SHP77 treated with DMSO at 0.1 percent for 48 hours (cell line): ENCODE measurements at regions not wholly inside any gene's neighbourhood (a gene's known extent, or its start where the extent isn't known, plus 50 kb on each side); places are given as distances from the start of the nearest gene placed in this dataset.

Source experiments
- DNase-seq: peaks from one replicate; lab custom pipeline; 2025; lab: John Stamatoyannopoulos, UW

DNA sequence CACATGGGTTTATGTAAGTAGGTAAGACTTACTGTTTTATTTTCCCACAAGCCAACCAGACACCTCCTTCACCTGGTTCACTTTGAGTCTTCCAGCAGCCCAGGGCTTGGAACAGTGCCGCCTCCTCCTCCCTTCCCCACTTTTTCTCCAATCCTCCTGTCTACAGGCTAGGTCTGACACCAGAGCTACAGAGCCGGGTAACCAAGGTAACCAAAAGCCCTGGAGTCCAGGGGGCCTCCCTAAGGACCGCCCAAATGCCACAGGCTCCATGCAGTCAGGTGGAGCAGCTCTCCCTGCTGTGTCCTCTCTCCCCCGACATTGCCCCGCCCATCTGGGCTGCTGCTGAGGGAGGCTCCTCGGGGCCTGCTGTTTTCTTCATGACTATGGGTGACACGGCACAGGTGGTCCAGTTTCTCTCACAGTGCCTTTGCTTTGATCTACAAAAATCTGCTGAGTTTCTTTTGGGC is 138.0 kb upstream of the EFNA5 start:
- DNase-seq: no peak

- no peak for DNase-seq
Measured at GRCh38 chr5:107807431-107807830, 136.7 kb upstream of the EFNA5 start.

DNA sequence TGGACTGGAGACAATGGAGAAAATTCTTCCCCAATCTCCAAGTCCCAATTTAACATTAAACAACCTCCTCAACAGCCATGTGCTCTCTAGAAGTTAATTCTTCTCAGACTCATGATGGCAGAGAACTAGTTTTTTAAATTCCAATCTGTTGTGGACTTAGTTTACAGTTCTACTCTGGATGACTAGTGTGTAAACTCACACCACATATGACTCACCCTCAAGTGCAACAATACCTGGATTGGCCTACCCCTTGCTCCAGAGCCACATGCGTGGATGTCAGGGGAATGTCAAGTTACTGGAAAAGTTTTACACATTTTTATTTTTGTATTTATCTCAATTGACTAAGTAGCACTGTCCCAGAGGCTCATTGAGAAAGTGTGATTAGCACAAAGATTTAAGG is 136.0 kb upstream of the EFNA5 start:
- DNase-seq: no peak

DNA sequence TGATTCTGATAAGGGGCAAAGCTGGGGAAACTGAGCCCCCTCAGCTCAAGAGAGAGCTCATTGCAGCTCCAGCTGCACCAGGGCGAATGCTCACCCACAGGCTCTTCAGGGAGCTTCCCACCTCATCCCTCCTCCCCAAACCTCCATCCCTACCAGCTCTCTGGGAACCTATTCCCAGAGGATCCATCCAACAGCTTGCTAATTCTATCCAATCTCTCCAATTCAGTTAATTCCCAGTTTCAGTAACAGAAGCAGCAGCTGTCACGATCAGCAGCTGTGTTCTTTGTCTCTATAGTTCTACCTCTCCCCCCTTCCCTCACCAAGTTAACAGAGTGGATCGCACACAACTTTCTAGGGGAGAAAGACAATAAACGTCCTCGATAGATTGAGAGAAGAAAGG is 135.5 kb upstream of the EFNA5 start:
- no peak for DNase-seq

GRCh38 chr5:107805824-107806223 is 135.1 kb upstream of the EFNA5 start:
- no peak for DNase-seq

DNA sequence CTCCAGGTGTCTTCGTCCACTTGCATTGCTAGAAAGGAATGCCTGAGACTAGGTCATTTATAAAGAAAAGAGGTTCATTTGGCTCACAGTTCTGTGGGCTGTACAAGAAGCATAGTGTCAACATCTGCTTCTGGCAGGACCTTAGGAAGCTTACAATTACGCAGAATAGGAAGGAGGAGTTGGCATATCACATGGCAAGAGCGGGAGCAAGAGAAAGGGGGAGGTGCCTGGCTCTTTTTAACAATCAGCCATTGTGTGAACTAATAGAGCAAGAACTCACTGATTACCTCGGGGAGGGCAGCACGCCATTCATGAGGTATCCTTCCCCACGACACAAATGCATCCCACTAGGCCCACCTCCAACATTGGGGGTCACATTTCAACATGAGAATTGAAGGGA is 134.4 kb upstream of the EFNA5 start:
- DNase-seq: no peak

- DNase-seq: no peak
Measured at GRCh38 chr5:107803728-107804127, 133.0 kb upstream of the EFNA5 start.

DNA sequence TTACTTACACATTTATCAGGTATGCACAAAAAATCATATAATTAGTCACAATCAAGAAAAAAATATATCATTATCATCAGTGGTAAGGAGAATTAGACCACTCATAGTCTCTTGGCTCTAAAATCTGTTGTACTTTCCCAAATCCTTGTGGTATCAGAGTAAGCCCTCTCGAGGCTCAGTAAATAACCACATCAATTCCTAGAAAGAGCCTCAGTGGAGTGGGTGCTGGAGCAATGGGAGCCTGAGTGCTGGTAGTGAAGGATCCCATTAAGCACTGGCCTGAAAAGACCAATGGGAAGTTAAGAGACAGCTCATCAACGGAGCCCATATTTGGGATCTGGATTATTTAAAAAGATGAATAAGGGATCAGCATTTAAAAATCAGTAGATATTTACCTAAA is 130.3 kb upstream of the EFNA5 start:
- no peak for DNase-seq

DNA sequence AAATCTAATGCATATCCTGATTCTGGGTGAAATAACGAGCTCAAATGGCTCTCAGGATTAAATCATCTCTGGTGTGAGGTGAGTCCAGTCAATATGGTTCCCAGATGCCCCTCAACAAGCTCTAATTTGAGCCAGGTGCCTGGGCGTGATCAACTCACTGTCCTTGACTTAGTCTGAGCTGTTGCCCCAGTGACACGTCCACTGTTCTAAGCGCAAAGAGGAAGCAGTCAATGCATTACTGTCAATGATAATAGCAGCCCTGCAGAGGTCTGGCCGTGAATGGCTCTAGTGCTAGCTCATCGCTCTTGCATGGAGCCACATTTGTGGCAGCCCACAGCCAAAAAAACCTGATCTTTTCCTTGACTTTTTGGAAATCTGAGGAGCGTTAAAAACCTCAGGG is 128.6 kb upstream of the EFNA5 start:
- DNase-seq: no peak

DNA sequence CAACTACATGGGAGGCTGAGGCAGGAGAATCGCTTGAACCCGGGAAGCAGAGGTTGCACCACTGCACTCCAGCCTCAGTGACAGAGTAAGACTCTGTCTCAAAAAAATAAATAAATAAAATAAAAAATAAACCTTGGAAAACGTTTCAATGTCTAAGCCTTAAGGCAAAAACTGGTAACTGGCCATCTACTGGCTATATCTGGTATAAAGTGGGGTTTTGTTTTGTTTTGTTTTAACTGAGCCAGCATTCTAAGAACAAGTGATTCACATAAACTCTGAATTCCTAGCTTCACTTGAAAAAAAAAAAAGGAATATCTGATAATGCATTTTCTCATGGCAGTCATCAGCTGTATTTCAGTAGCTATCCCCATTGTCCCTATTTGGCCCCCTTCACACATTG is 126.1 kb upstream of the EFNA5 start:
- no peak for DNase-seq

GRCh38 chr5:107794741-107795140 is 124.0 kb upstream of the EFNA5 start:
- no peak for DNase-seq

DNA sequence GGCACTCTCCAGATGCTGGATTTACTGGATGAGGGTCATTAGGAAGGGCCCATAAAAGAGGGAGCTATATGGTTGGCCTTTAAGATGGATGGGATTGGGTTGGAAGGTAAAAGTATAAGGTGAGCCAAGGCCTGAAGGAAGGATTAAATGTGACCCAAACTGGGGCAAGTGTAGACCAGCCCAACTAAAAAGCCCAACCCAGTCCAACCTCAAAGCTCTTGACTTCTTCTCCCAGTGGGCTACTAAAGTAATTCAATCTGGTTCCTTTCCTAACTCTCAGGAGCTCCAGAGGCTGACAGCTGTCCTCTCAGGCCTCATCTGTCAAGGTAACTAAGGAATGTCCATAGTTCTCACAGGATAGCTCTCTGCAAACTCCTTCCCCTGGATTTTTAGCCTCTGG is 122.2 kb upstream of the EFNA5 start:
- DNase-seq: no peak

DNA sequence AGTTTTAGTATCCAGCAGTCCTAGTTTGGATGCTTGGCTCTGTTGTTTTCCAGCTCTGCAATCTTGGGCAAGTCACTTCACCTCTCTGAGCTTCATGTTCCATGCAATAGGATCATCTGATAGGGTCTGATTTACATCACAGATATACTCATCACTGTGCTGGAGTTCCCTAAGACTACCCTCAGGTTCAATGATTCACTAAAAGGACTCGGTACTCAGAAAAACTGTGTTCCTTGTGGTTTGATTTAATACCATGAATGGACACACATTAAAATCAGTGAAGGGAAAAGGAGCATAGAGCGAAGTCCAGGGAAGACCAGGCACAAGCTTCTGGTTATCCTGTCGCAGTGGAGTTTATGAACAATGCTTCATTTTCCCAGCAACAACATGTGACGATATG is 119.9 kb upstream of the EFNA5 start:
- no peak for DNase-seq

DNA sequence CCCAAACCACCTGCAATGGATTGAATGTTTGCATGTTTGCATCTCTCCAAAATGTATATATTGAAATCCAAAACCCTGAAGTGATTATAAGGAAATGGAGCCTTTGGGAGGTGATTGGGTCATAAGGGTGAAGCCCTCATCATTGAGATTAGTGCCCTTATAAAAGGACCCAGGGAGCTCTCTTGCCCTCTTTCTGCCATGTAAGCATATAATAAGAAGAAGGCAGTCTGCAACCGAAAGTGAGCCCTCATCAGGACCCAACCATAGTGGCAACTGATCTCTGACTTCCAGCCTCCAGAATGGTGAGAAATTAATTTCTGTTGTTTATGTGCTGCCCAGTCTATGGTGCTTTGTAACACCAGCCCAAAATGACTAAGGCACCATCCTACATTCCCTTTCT is 115.7 kb upstream of the EFNA5 start:
- DNase-seq: no peak

DNA sequence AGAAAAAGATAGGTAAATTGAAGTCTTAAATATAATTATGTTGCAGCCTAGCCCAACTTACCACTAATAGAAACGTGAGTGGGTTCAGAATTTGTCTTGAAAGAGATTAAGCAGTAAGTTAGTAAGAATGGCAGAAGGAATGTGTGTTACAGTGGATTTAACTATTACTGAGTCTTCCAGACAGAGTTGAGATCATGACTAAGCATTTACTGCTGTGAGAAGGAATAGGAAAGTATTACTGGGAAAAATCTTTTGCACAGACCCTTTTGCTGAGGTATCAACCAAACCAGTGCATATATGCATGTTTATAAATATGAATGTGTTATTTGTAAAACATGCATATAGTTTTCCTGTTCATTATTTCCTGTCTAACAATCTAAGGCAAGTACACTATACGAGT is 112.8 kb upstream of the EFNA5 start:
- DNase-seq: no peak

GRCh38 chr5:107782561-107783169 is 111.9 kb upstream of the EFNA5 start:
- DNase-seq: no peak

DNA sequence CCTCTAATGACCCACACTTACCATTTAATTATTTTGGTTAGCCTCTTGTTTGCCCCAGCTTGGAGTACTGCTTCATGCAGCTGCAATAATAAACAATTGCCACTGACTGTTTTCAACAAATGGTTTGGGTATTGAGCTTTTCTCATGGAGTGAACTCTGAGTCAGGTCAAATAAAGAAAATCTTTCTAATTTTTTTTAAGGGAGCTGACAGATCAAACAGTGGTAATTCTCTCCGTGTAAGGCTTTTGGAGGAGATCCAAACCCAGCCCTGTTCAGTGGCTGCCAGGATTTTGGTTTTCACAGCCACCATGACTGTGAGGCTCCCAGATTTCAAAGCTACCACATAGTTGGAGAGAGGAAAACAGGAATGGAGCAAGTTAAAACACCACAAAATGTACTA is 110.7 kb upstream of the EFNA5 start:
- peak; percentile 15 for DNase-seq

GRCh38 chr5:107779437-107779836 is 108.7 kb upstream of the EFNA5 start:
- no peak for DNase-seq

DNA sequence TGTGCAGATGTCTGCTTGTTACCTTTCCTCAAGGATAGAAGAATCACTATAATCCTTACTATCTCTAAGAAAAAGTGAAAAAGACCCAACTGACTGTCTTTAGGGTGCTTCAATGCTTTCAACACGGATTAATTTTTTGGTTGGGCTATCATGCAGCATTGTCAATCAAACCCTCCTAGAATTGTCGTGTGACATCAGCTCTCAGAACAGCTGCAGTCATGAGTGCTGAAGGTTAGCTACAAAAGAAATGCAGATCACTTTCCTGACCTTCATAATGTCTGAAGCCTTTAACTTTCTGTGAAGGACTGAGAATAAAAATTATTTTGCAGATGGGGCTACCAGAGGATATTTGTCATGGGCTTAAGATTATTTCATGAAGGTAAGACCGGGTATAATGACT is 107.9 kb upstream of the EFNA5 start:
- DNase-seq: no peak

DNA sequence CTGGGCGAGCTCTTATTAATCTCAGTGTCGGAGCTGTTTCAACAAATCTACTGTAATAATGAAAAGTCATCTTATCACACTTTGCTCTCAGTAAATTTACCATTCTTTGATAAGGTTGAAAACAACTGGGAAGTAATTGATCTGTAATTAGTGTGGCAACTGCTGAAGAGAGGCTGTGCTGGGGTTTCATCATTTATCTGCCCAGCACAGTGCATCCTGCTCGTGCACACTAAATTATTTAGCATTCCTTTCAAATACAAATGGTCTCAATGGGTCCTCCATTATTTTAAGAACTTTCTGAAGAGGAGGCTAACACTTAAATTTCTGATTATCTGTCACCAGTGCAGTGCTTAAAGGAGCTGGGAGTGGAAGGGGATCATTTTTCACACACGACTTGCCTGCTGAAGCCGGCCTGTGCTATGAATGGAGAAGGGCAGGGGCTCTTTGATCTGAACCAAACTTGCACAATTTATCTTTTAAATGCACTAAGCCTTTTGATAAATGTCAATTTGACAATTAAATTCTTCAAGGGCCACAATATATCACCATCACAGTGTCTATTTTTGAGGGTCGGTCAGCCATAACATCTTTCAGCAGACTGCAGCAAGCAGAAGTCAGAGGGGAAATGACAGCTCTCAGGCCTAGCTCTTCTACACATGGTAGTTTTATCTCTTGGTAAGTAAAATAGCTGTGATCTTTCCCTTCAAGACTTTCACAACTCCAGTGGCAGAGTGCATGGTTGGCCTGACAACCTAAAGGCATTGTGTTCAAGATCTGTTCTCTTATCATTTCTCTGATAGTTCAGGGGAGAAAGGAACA is 106.4 kb upstream of the EFNA5 start:
- no peak for DNase-seq

- no peak for DNase-seq
Measured at GRCh38 chr5:107776506-107776905, 105.8 kb upstream of the EFNA5 start.

GRCh38 chr5:107774316-107774715 is 103.6 kb upstream of the EFNA5 start:
- no peak for DNase-seq

DNA sequence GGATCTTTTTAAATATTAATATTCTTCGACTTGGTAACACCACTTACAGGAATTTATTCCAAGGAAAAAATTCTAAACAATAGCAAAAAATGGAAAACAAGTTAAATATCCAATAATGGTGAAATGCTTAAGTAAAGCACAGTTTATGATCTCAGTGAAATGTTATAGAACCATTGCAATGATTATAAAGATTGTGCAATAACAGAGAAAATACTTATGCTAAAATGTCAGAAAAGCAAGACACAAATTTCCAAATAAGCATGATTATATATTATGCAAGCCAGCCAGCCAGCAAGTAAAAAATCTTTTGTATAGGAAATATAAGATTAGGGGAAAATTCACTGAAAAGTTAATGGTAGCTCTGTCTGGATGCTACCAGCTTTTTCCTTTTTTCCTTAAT is 102.7 kb upstream of the EFNA5 start:
- DNase-seq: no peak
